Brain microvascular endothelial cell (primary cell): ENCODE measurements at regions not wholly inside any gene's neighbourhood (a gene's known extent, or its start where the extent isn't known, plus 50 kb on each side); places are given as distances from the start of the nearest gene placed in this dataset.

Source experiments
- DNase-seq: peaks from one replicate; pipeline ENCODE4 v3.0.0-alpha.2; 2020
- H3K27ac ChIP-seq: fragments of 250-450 bp; sonication (Bioruptor Pico); 2 replicates; pipeline ENCODE4 v1.5.1; 2020; ENCODE audit warnings: mild to moderate bottlenecking, moderate library complexity
- H3K27me3 ChIP-seq: fragments of 250-450 bp; sonication (Bioruptor Pico); replicated peaks from 2 replicates; pipeline ENCODE4 v1.5.1; 2020; ENCODE audit warnings: mild to moderate bottlenecking
- H3K36me3 ChIP-seq: fragments of 250-450 bp; sonication (Bioruptor Pico); replicated peaks from 2 replicates; pipeline ENCODE4 v1.5.1; 2020; ENCODE audit warnings: mild to moderate bottlenecking
- H3K4me3 ChIP-seq: 2 replicates; pipeline ENCODE4 v1.5.1; 2011; ENCODE audit warnings: low read depth, mild to moderate bottlenecking, control low read depth, low read length, moderate library complexity
- CTCF ChIP-seq: IDR thresholded peaks from 2 replicates; pipeline ENCODE4 v1.5.1; 2011; ENCODE audit warnings: low read depth, mild to moderate bottlenecking, moderate library complexity, low read length, control low read depth, inconsistent platforms; ENCODE audit errors: missing control alignments
- in situ Hi-C: cut with HindIII; loops from 2 replicates; pipeline ENCODE4 v1.10.0; 2017; ENCODE audit warnings: low sequenced_read_pairs, low pct_ligation_motif_present

DNA sequence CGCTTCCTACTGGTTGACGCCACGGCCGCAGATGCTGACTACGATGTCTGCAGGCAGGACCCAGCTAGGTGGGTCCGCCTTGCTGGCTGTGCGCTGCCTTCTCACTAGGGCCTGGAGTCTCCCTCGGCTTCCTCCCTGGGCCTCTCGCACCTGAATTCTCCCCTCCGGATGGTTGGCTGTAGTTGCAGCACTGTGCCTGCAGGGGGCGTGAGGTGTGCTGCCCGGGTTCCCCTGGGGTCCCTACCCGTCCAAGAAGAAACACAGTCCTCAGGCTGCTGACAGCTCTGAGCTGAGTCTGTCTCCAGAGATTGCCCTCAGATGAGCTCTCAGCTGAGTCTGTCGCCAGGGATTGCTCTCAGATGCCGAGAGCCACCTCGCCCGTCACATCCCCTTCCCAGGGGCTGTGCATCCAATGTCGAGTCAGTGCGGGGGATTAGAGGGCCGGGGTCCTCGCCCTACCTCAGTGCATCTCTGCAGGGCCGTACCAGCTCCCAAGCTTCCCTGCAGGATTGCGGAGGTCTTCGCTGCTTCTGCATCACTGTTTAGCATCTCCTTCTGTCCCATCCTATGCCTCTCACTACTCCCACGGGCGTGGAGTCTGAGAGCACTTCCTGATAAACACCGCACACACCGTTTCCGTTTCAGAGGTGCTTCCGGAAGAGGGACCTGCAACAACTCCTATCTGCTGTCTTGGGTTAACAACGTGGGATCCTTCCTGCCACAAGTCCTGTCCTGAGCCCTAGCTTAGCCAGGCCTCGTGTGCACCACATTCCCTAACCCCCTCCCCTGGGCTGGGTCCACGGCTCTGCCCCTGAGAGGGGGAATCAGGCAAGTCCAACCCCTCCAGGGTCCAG lies 196.9 kb downstream of the CSNK2A3 start:
- no peaks in the 10 kb centered on the region for H3K27me3 ChIP-seq
- in situ Hi-C loops: no loop called here
- H3K4me3 ChIP-seq: no peak overlapping the region
- TF ChIP-seq CTCF: peak; percentile 74
- no peak for DNase-seq
- H3K27ac ChIP-seq: no peak overlapping the region
- H3K36me3 ChIP-seq: no peaks in the 10 kb centered on the region

GRCh38 chr11:11152877-11153276 lies 200.2 kb downstream of the CSNK2A3 start:
- TF ChIP-seq CTCF: no peak
- H3K27me3 ChIP-seq: no peaks in the 10 kb centered on the region
- H3K4me3 ChIP-seq: no peak overlapping the region
- no peaks in the 10 kb centered on the region for H3K36me3 ChIP-seq
- no peak for DNase-seq
- H3K27ac ChIP-seq: no peak overlapping the region
- in situ Hi-C loops: no loop called here

DNA sequence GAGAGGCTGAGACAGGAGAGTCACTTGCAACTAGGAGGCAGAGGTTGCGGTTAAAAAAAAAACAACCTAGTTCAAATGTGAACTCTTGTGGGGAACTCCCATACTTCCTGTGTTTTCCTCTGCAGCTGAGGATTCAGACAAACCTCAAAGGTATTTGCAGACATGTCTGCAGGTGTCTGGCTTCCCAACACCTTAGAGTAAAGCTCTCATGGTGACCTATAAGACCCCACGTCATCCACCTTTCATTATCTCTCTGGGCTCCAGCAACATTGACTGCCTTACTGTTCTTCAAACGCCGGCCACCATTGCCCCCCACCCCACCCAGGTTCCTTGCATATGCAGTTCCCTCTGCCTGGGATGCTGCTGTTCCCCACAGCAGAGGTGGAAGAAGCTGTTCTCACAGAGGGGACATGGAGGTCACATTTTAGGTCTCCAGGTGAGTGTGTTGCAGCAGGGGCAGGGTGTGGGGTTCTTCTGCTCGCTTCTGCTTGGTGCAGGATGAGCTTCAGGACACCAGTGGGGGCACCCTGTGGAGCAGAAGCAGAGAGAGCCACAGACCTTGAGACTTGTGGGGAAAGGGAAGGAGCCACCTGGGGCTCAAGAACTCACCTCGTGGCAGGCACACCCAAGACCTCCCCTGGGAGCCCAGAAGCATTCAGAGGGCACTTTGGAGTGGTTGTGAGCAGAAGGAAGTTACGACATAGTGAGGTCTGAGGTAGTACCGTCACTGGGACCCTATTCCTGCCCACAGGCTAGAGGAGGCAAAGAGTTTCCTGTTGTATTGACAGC lies 203.2 kb downstream of the CSNK2A3 start:
- Histone ChIP-seq H3K36me3 (no peaks in the 10 kb centered on the region), H3K4me3 (no peak overlapping the region), H3K27me3 (no peaks in the 10 kb centered on the region), H3K27ac (no peak overlapping the region)
- no peak for DNase-seq
- no peak for TF ChIP-seq CTCF
- in situ Hi-C loops: no loop called here

DNA sequence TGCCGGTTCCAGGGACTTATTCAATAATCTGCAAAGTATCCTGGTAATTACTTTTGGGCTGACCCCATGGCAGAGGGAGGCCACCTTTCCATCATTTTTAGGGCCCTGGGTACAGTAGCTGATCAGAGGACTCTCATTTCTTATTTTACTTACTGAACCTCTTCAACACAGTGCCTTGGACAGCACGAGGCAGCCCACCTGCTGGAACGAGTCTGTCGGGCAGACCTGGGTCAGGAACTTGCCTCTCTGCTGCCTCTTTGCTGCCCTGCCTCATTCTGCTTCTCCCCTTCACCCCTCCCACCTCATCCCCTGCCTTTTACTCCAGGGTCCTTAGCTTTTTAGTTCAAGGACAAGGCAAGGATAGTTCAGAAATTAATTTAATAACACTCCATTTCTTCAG lies 204.5 kb downstream of the CSNK2A3 start:
- TF ChIP-seq CTCF: no peak
- Histone ChIP-seq H3K4me3 (no peak overlapping the region), H3K36me3 (no peaks in the 10 kb centered on the region), H3K27ac (no peak overlapping the region), H3K27me3 (no peaks in the 10 kb centered on the region)
- DNase-seq: no peak
- in situ Hi-C loops: no loop called here

- Histone ChIP-seq H3K4me3 (no peak overlapping the region), H3K27ac (no peak overlapping the region), H3K36me3 (no peaks in the 10 kb centered on the region), H3K27me3 (no peaks in the 10 kb centered on the region)
- in situ Hi-C loops: no loop called here
- peak; percentile 83 for DNase-seq
- peak; percentile 45 for TF ChIP-seq CTCF
Measured at GRCh38 chr11:11148104-11148509, 204.9 kb downstream of the CSNK2A3 start.
